ENCODE measurements at regions not wholly inside any gene's neighbourhood (a gene's known extent, or its start where the extent isn't known, plus 50 kb on each side); places are given as distances from the start of the nearest gene placed in this dataset.

- TF ChIP-seq POLR2A (IDR thresholded peaks at IDR 0.05) = no peak
- no peak for TF ChIP-seq CTCF (IDR thresholded peaks at IDR 0.05)
- TF ChIP-seq EP300 (IDR thresholded peaks at IDR 0.05) = no peak
Measured at GRCh38 chr16:48454051-48454450, 68.8 kb upstream of the SIAH1 start.
